HepG2 (cell line): ENCODE measurements at regions not wholly inside any gene's neighbourhood (a gene's known extent, or its start where the extent isn't known, plus 50 kb on each side); places are given as distances from the start of the nearest gene placed in this dataset.
A peak's percentile ranks its signal among the peaks of the same experiment; 100 is the strongest.

Experiments used
- AKNA ChIP-seq: sonication (generic); formaldehyde crosslinking; IDR thresholded peaks from 2 replicates; pipeline ENCODE4 v1.4.0; 2020; ENCODE audit warnings: missing genetic modification reagents, borderline replicate concordance
- CEBPB ChIP-seq: IDR thresholded peaks from 2 replicates; pipeline ENCODE4 v1.6.1; 2011; ENCODE audit warnings: low read depth, low read length, improper control_type of control experiment, borderline replicate concordance
- HNF4G ChIP-seq, 2 experiments: sonication (generic) in 1 of 2; formaldehyde crosslinking in 1 of 2; IDR thresholded peaks; 2 replicates each; pipeline versions ENCODE4 v1.4.0 to v1.6.1; 2011 to 2020; ENCODE audit warnings: borderline replicate concordance in 2 of 2, low read depth in 2 of 2, mild to moderate bottlenecking in 2 of 2, low read length in 1 of 2, missing genetic modification reagents in 1 of 2, moderate library complexity in 1 of 2
- KDM3A ChIP-seq: IDR thresholded peaks from 2 replicates; pipeline ENCODE4 v1.6.1; 2018; ENCODE audit warnings: low read depth, missing compliant biosample characterization
- NFRKB ChIP-seq: fragments of 450-650 bp; IDR thresholded peaks from 2 replicates; pipeline ENCODE4 v1.6.1; 2017
- PRDM15 ChIP-seq: sonication (generic); formaldehyde crosslinking; IDR thresholded peaks from 2 replicates; pipeline ENCODE4 v1.4.0; 2020; ENCODE audit warnings: missing genetic modification reagents
- PRMT3 ChIP-seq: sonication (generic); formaldehyde crosslinking; IDR thresholded peaks from 2 replicates; pipeline ENCODE4 v1.8.1; 2022; ENCODE audit warnings: low read depth, mild to moderate bottlenecking, moderate library complexity, missing genetic modification reagents, borderline replicate concordance
- RFX5 ChIP-seq: IDR thresholded peaks from 2 replicates; pipeline ENCODE4 v1.6.1; 2011; ENCODE audit warnings: low read depth, low read length, improper control_type of control experiment
- TFE3 ChIP-seq: IDR thresholded peaks from 2 replicates; pipeline ENCODE4 v1.6.1; 2016
- ZBTB33 ChIP-seq: sonication (generic); formaldehyde crosslinking; IDR thresholded peaks from 2 replicates; pipeline ENCODE4 v1.4.0; 2020; ENCODE audit warnings: missing genetic modification reagents
- ZBTB4 ChIP-seq: sonication (generic); formaldehyde crosslinking; IDR thresholded peaks from 2 replicates; pipeline ENCODE4 v1.4.0; 2020; ENCODE audit warnings: missing genetic modification reagents, mild to moderate bottlenecking, borderline replicate concordance

- TF ChIP-seq PRMT3 (CRISPR knock-in tag) (no peak), ZBTB33 (CRISPR knock-in tag) (0 out of 2 replicates have a peak, but pooled peaks have one; percentile 10), NFRKB (no peak), AKNA (CRISPR knock-in tag) (no peak), TFE3 (CRISPR knock-in tag) (peak; percentile 72; the same call in 1 of the 2 replicates), ZBTB4 (CRISPR knock-in tag) (no peak), KDM3A (CRISPR knock-in tag) (no peak), CEBPB (peak; percentile 100), PRDM15 (CRISPR knock-in tag) (no peak), RFX5 (0 out of 2 replicates have a peak, but pooled peaks have one; percentile 21), HNF4G (IDR thresholded peaks at IDR 0.05; ENCODE audit: borderline replicate concordance, low read depth, low read length) (0 out of 2 replicates have a peak, but pooled peaks have one; percentile 22), HNF4G (CRISPR knock-in tag; IDR thresholded peaks at IDR 0.05; ENCODE audit: borderline replicate concordance, low read depth) (no peak)
Observed at GRCh38 chr2:12456293-12457106, 260.2 kb upstream of the TRIB2 start (continued).
